ENCODE measurements at regions not wholly inside any gene's neighbourhood (a gene's known extent, or its start where the extent isn't known, plus 50 kb on each side); places are given as distances from the start of the nearest gene placed in this dataset.

DNA sequence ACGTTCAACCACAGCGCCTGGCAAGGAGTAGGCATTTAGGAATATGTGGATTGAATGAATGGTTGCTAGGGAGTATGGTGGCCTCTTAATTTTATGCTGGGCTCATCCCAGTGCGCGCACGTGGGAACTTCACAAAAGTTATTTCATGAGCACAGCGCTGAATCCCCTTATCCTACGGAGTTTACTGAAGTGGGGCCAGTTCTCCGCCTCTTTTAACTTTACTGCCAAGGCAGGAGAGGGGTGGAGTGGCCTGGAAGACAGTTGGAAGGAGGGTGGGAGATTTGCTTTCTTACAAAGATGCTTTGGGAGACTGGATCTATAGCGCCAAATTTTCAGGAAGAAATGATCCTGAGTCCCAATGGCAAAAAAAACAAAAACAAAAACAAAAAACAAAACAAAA lies 326.5 kb downstream of the SH3GL2 start:
- Histone ChIP-seq H3K9me1 (replicated peaks; ENCODE audit: control insufficient read depth, extremely low read depth, insufficient read depth, low read length) (no peaks in the 10 kb centered on the region), H3K79me2 (ENCODE audit: control insufficient read depth, insufficient read depth, low read length) (no peaks in the 10 kb centered on the region), H4K20me1 (replicated peaks; ENCODE audit: control insufficient read depth, extremely low read depth, insufficient read depth, low read length) (no peaks in the 10 kb centered on the region), H3K9ac (replicated peaks; ENCODE audit: extremely low read depth, insufficient read depth, low read length) (no peak overlapping the region), H3K27ac (ENCODE audit: insufficient read depth, low read depth, low read length) (no peak overlapping the region), H3K27me3 (ENCODE audit: control insufficient read depth in 2 of 2, insufficient read depth in 2 of 2, low read length in 2 of 2) (peaks cover 34 to 48% of the 10 kb centered on the region in 2 experiments), H3K4me2 (ENCODE audit: insufficient read depth, low read length) (no peak overlapping the region), H3K9me3 (replicated peaks; ENCODE audit: control insufficient read depth, insufficient read depth, low read length) (no peaks in the 10 kb centered on the region), H3K36me3 (ENCODE audit: control insufficient read depth in 2 of 2, extremely low read depth in 1 of 2, insufficient read depth in 2 of 2, low read length in 2 of 2) (no peaks in the 10 kb centered on the region), H3K4me3 (replicated peaks in 1 of 3; ENCODE audit: insufficient read depth in 1 of 3, low read depth in 1 of 3, low read length in 3 of 3) (no peak overlapping the region), H3K4me1 (ENCODE audit: control insufficient read depth, extremely low read depth, insufficient read depth, low read length) (no peaks in the 10 kb centered on the region), H2AFZ (ENCODE audit: low read depth, low read length) (no peak overlapping the region)
- FAIRE-seq: no peak
- CTCF ChIA-PET: no interaction called here
- no peak for DNase-seq (ENCODE audit: low read depth, low spot score)
- dilution Hi-C loops (cut with MboI; ENCODE audit: extremely low pct_ligation_motif_present, low sequenced_read_pairs) (no loop called here), intact Hi-C loops (cut with micrococcal nuclease) (no loop called here)
- POLR2A ChIA-PET: no interaction called here
- BruUV-seq (replicated peaks): no TSS peak
- TF ChIP-seq, protein P1, sequence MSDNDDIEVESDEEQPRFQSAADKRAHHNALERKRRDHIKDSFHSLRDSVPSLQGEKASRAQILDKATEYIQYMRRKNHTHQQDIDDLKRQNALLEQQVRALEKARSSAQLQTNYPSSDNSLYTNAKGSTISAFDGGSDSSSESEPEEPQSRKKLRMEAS (IDR thresholded peaks at IDR 0.05; ENCODE audit: insufficient read depth, insufficient read length): no peak
- TF ChIP-seq, protein P2, sequence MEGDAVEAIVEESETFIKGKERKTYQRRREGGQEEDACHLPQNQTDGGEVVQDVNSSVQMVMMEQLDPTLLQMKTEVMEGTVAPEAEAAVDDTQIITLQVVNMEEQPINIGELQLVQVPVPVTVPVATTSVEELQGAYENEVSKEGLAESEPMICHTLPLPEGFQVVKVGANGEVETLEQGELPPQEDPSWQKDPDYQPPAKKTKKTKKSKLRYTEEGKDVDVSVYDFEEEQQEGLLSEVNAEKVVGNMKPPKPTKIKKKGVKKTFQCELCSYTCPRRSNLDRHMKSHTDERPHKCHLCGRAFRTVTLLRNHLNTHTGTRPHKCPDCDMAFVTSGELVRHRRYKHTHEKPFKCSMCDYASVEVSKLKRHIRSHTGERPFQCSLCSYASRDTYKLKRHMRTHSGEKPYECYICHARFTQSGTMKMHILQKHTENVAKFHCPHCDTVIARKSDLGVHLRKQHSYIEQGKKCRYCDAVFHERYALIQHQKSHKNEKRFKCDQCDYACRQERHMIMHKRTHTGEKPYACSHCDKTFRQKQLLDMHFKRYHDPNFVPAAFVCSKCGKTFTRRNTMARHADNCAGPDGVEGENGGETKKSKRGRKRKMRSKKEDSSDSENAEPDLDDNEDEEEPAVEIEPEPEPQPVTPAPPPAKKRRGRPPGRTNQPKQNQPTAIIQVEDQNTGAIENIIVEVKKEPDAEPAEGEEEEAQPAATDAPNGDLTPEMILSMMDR (IDR thresholded peaks at IDR 0.05; ENCODE audit: extremely low read depth in 1 of 2, insufficient read depth in 1 of 2, low read depth in 1 of 2, low read length in 2 of 2): no peak
- no peak for TF ChIP-seq POLR2AphosphoS5 (IDR thresholded peaks at IDR 0.05; ENCODE audit: insufficient read depth, low read depth, low read length)
- TF ChIP-seq MYC (IDR thresholded peaks at IDR 0.05; ENCODE audit: low read depth, low read length): no peak
- no peak for TF ChIP-seq GATA2 (IDR thresholded peaks at IDR 0.05; ENCODE audit: insufficient read depth, insufficient read length, low read depth, low read length)
- TF ChIP-seq FOS (IDR thresholded peaks at IDR 0.05; ENCODE audit: borderline replicate concordance, insufficient read depth, low read length): no peak
- TF ChIP-seq EZH2 (IDR thresholded peaks at IDR 0.05; ENCODE audit: borderline replicate concordance, low read depth, low read length, severe bottlenecking): no peak
- no peak for TF ChIP-seq JUN (IDR thresholded peaks at IDR 0.05; ENCODE audit: borderline replicate concordance, insufficient read depth, insufficient read length, low read depth)
- no peak for TF ChIP-seq POLR2A (IDR thresholded peaks at IDR 0.05; ENCODE audit: low read depth, low read length)
